Stomach (tissue), 4 donors: ENCODE measurements at regions not wholly inside any gene's neighbourhood (a gene's known extent, or its start where the extent isn't known, plus 50 kb on each side); places are given as distances from the start of the nearest gene placed in this dataset.

Source experiments
- POLR2A ChIP-seq, 4 donors: fragments of 450-650 bp; IDR thresholded peaks; one replicate each; pipeline ENCODE4 v1.6.1; 2016; ENCODE audit warnings: antibody characterized with exemption in 4 of 4, control low read depth in 2 of 4, mild to moderate bottlenecking in 1 of 4, moderate library complexity in 1 of 4
- POLR2AphosphoS5 ChIP-seq, 3 donors: sonication (generic); formaldehyde crosslinking; IDR thresholded peaks; one replicate each; pipeline ENCODE4 v1.6.1; 2016; ENCODE audit warnings: antibody characterized with exemption in 3 of 3
- TF ChIP-seq, protein P1 (sequence below), 7 experiments: fragments of 450-650 bp in 4 of 7; fragments of 200-600 bp in 3 of 7; sonication (generic) in 3 of 7; IDR thresholded peaks; one replicate each; pipeline ENCODE4 v1.5.1; 2016 to 2019; ENCODE audit warnings: antibody characterized with exemption in 7 of 7, control low read depth in 2 of 7, mild to moderate bottlenecking in 1 of 7

- TF ChIP-seq, protein P1, sequence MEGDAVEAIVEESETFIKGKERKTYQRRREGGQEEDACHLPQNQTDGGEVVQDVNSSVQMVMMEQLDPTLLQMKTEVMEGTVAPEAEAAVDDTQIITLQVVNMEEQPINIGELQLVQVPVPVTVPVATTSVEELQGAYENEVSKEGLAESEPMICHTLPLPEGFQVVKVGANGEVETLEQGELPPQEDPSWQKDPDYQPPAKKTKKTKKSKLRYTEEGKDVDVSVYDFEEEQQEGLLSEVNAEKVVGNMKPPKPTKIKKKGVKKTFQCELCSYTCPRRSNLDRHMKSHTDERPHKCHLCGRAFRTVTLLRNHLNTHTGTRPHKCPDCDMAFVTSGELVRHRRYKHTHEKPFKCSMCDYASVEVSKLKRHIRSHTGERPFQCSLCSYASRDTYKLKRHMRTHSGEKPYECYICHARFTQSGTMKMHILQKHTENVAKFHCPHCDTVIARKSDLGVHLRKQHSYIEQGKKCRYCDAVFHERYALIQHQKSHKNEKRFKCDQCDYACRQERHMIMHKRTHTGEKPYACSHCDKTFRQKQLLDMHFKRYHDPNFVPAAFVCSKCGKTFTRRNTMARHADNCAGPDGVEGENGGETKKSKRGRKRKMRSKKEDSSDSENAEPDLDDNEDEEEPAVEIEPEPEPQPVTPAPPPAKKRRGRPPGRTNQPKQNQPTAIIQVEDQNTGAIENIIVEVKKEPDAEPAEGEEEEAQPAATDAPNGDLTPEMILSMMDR (IDR thresholded peaks at IDR 0.05), result no peak
- TF ChIP-seq POLR2A (IDR thresholded peaks at IDR 0.05) (no peak), POLR2AphosphoS5 (IDR thresholded peaks at IDR 0.05) (no peak)
Observed at GRCh38 chr3:176202652-176203051, 994.6 kb downstream of the TBL1XR1 start.
